ENCODE measurements at regions not wholly inside any gene's neighbourhood (a gene's known extent, or its start where the extent isn't known, plus 50 kb on each side); places are given as distances from the start of the nearest gene placed in this dataset.
A peak's percentile ranks its signal among the peaks of the same experiment; 100 is the strongest.

- 62% methylated on average over 5 of the region's 5 CpGs for whole genome bisulfite sequencing (ENCODE audit: low lambda C conversion rate, missing lambda C conversion rate)
- TF ChIP-seq EZH2phosphoT487 (IDR thresholded peaks at IDR 0.05; ENCODE audit: low read depth, severe bottlenecking, unreplicated experiment) (no peak), EZH2 (IDR thresholded peaks at IDR 0.05; ENCODE audit: borderline replicate concordance) (no peak), CTCF (IDR thresholded peaks at IDR 0.05; ENCODE audit: poor library complexity) (no peak)
- H3K79me2 ChIP-seq, result no peaks in the 10 kb centered on the region
- H2AFZ ChIP-seq, result no peak overlapping the region
- no peak overlapping the region for H3K4me2 ChIP-seq
- no peaks in the 10 kb centered on the region for H3K36me3 ChIP-seq (replicated peaks; ENCODE audit: insufficient read depth, low read depth)
- H3K27me3 ChIP-seq, result peaks cover 16% of the 10 kb centered on the region
- H3K9me2 ChIP-seq (replicated peaks; ENCODE audit: insufficient read depth), result no peaks in the 10 kb centered on the region
- H3K9me3 ChIP-seq (ENCODE audit: low read depth), result no peaks in the 10 kb centered on the region
- H3K4me1 ChIP-seq (ENCODE audit: insufficient read depth), result no peaks in the 10 kb centered on the region
- no peak overlapping the region for H3K27ac ChIP-seq
- no peaks in the 10 kb centered on the region for H4K20me1 ChIP-seq (ENCODE audit: insufficient read depth, poor library complexity, severe bottlenecking)
- DNase-seq (ENCODE audit: low spot score), result no peak
- no peak overlapping the region for H3K4me3 ChIP-seq
These were observed 91.7 kb downstream of the PCTP start for GRCh38 chr17:55842405-55843158.

DNA sequence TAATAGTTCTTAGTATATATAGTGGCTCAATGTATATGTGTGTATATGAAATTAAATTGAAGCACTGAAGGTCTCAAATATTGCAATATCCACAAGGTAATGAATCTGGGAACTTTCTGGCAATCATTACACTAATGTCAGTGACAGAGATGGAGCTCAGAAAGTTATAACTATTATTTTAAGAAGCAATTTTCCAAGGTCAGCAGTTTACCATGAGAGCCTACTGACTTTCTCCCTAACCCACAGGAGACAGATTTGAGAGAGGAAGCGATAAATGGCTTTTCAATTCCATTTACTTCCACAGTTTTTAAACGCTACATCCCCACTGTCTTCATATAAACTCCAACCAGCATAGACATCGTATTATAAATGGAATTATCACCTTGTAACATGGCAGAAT, 92.9 kb downstream of the PCTP start:
- H3K27me3 ChIP-seq, result peaks cover 16% of the 10 kb centered on the region
- no peak overlapping the region for H3K27ac ChIP-seq
- no peaks in the 10 kb centered on the region for H4K20me1 ChIP-seq (ENCODE audit: insufficient read depth, poor library complexity, severe bottlenecking)
- no peaks in the 10 kb centered on the region for H3K4me1 ChIP-seq (ENCODE audit: insufficient read depth)
- DNase-seq (ENCODE audit: low spot score), result no peak
- 84% methylated on average over 3 of the region's 3 CpGs for WGBS (ENCODE audit: low lambda C conversion rate, missing lambda C conversion rate)
- no peaks in the 10 kb centered on the region for H3K79me2 ChIP-seq
- H3K4me2 ChIP-seq, result no peak overlapping the region
- TF ChIP-seq EZH2 (IDR thresholded peaks at IDR 0.05; ENCODE audit: borderline replicate concordance), result no peak
- no peak for TF ChIP-seq EZH2phosphoT487 (IDR thresholded peaks at IDR 0.05; ENCODE audit: low read depth, severe bottlenecking, unreplicated experiment)
- no peak for TF ChIP-seq CTCF (IDR thresholded peaks at IDR 0.05; ENCODE audit: poor library complexity)
- H3K9me2 ChIP-seq (replicated peaks; ENCODE audit: insufficient read depth), result no peaks in the 10 kb centered on the region
- H3K9me3 ChIP-seq (ENCODE audit: low read depth), result no peaks in the 10 kb centered on the region
- no peaks in the 10 kb centered on the region for H3K36me3 ChIP-seq (replicated peaks; ENCODE audit: insufficient read depth, low read depth)
- no peak overlapping the region for H2AFZ ChIP-seq
- no peak overlapping the region for H3K4me3 ChIP-seq

GRCh38 chr17:55845385-55845784, 94.5 kb downstream of the PCTP start:
- WGBS (ENCODE audit: low lambda C conversion rate, missing lambda C conversion rate), result 12% methylated on average over 23 of the region's 32 CpGs
- Histone ChIP-seq H3K4me2 (peak overlapping the region; percentile 75), H3K79me2 (no peaks in the 10 kb centered on the region), H2AFZ (peak overlapping the region; percentile 14), H3K9me3 (ENCODE audit: low read depth) (no peaks in the 10 kb centered on the region), H3K27ac (no peak overlapping the region), H3K4me1 (ENCODE audit: insufficient read depth) (no peaks in the 10 kb centered on the region), H3K4me3 (no peak overlapping the region), H3K36me3 (replicated peaks; ENCODE audit: insufficient read depth, low read depth) (no peaks in the 10 kb centered on the region), H4K20me1 (ENCODE audit: insufficient read depth, poor library complexity, severe bottlenecking) (no peaks in the 10 kb centered on the region), H3K27me3 (peaks cover 14% of the 10 kb centered on the region), H3K9me2 (replicated peaks; ENCODE audit: insufficient read depth) (no peaks in the 10 kb centered on the region)
- DNase-seq (ENCODE audit: low spot score), result peak; percentile 81
- TF ChIP-seq EZH2phosphoT487 (IDR thresholded peaks at IDR 0.05; ENCODE audit: low read depth, severe bottlenecking, unreplicated experiment) (no peak), CTCF (IDR thresholded peaks at IDR 0.05; ENCODE audit: poor library complexity) (peak; percentile 85), EZH2 (IDR thresholded peaks at IDR 0.05; ENCODE audit: borderline replicate concordance) (no peak)
